BJ (cell line): ENCODE measurements at regions not wholly inside any gene's neighbourhood (a gene's known extent, or its start where the extent isn't known, plus 50 kb on each side); places are given as distances from the start of the nearest gene placed in this dataset.

Experiments used
- CTCF ChIA-PET: fragments of 350-600 bp; formaldehyde crosslinking; extraction: SDS; loops from one replicate; lab custom pipeline; 2021; ENCODE audit warnings: antibody characterized with exemption, inconsistent platforms; lab: Yijun Ruan, JAX
- POLR2A ChIA-PET: fragments of 300-600 bp; sonication (Branson Sonifier 250); formaldehyde crosslinking; extraction: SDS; loops from one replicate; lab custom pipeline; 2021; ENCODE audit warnings: antibody characterized with exemption; lab: Charles Lee
- DNase-seq: peaks from one replicate; pipeline ENCODE4 v3.0.0-alpha.2; 2011; ENCODE audit warnings: low read depth
- H3K27me3 ChIP-seq: 2 replicates; pipeline ENCODE4 v1.6.0; 2011; ENCODE audit warnings: low read length; ENCODE audit not compliant: control insufficient read depth, insufficient read depth
- H3K36me3 ChIP-seq: 2 replicates; pipeline ENCODE4 v1.5.1; 2011; ENCODE audit warnings: low read length; ENCODE audit not compliant: control insufficient read depth, insufficient read depth
- H3K4me3 ChIP-seq: 2 replicates; pipeline ENCODE4 v1.5.1; 2011; ENCODE audit warnings: low read depth, mild to moderate bottlenecking, control low read depth, low read length
- TF ChIP-seq, protein P1 (sequence below): IDR thresholded peaks from 2 replicates; pipeline ENCODE4 v1.5.1; 2011; ENCODE audit warnings: low read depth, mild to moderate bottlenecking, control low read depth, inconsistent platforms, low read length, moderate library complexity; ENCODE audit not compliant: insufficient read depth

DNA sequence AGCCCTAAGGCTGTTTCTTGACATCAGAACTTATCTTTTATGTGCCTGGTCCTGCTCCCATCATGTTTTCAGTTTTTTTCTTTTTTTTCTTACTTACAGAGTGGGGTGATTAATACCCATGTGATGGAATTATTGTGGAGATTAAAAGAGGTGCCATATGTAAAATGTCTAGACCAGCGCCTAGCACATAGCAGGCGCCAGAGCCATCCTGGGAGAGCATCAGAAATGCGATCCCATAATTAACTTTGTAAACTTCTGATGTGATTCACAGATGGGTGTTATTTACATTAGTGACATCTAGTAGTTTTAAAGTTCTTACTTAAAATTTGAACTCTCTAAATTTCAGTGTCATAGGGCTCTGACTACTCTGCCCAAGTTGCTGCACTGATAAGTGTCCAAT, 66.2 kb upstream of the PGRMC2 start:
- POLR2A ChIA-PET = interaction anchor here (1.0 kb wide), 1 partner anchor 39 kb away, joined by 3 read pairs; no protein-coding TSS in a partner anchor
- CTCF ChIA-PET = interaction anchor here (1.0 to 1.5 kb wide), 2 partner anchors 11 to 12 kb away, joined by 3 read pairs; no protein-coding TSS in a partner anchor
- no peak for DNase-seq
- Histone ChIP-seq H3K4me3 (no peak overlapping the region), H3K27me3 (no peaks in the 10 kb centered on the region), H3K36me3 (no peaks in the 10 kb centered on the region)
- TF ChIP-seq, protein P1, sequence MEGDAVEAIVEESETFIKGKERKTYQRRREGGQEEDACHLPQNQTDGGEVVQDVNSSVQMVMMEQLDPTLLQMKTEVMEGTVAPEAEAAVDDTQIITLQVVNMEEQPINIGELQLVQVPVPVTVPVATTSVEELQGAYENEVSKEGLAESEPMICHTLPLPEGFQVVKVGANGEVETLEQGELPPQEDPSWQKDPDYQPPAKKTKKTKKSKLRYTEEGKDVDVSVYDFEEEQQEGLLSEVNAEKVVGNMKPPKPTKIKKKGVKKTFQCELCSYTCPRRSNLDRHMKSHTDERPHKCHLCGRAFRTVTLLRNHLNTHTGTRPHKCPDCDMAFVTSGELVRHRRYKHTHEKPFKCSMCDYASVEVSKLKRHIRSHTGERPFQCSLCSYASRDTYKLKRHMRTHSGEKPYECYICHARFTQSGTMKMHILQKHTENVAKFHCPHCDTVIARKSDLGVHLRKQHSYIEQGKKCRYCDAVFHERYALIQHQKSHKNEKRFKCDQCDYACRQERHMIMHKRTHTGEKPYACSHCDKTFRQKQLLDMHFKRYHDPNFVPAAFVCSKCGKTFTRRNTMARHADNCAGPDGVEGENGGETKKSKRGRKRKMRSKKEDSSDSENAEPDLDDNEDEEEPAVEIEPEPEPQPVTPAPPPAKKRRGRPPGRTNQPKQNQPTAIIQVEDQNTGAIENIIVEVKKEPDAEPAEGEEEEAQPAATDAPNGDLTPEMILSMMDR = no peak

DNA sequence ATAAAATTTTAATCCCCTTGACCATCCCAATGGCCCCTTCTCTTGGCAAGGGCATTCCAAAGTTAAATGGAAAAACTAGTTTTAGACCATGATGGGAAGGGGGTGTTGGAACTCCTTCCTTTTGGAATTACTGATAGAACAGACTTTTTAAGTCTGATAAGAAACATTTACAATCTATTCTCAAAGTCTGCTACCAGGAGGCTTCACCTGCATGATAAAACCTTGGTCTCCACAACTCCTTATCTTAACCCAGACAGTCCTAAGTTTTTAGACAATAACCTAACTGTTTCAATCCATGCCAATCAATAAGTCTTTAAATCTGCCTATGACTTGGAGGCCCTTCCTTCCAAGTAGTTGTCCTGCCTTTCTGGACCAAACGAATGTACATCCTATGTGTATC, 63.9 kb upstream of the PGRMC2 start:
- Histone ChIP-seq H3K27me3 (no peaks in the 10 kb centered on the region), H3K4me3 (no peak overlapping the region), H3K36me3 (no peaks in the 10 kb centered on the region)
- ChIA-PET POLR2A (no interaction called here), CTCF (no interaction called here)
- TF ChIP-seq, protein P1 = no peak
- DNase-seq = no peak

DNA sequence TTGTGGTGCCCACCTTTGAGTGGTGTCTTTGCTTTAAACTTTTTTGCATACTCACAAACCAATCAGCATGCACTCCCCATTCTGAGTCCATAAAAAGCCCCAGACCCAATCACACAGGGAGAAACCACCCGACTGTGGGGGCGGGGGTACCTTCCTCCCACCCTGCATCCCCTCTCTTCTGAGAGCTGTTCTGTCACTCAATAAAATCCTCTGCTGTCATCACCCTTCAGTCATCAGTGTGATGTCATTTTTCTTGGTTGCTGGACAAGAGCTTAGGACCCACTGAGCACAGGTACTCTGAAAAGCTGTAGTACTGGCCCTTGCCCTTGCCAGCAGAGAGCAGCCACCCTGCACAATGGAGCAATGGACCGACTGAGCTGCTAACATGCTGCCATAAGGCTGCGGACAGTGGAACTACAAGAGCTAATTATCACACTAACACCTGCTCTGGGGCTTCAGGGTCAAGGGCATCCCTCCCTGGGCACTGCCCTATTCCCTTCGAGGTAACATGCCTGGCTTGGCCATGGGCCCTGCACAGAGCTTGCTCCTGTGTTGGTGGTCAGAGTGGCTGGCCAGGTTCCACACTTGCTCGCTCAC, 62.9 kb upstream of the PGRMC2 start:
- TF ChIP-seq, protein P1 = no peak
- ChIA-PET POLR2A (interaction anchor here (1.2 kb wide), 1 partner anchor 12 kb away, joined by 3 read pairs; no protein-coding TSS in a partner anchor), CTCF (interaction anchor here (1.6 kb wide), 1 partner anchor 12 kb away, joined by 3 read pairs; no protein-coding TSS in a partner anchor)
- H3K4me3 ChIP-seq = no peak overlapping the region
- H3K36me3 ChIP-seq = no peaks in the 10 kb centered on the region
- no peaks in the 10 kb centered on the region for H3K27me3 ChIP-seq
- DNase-seq = no peak

DNA sequence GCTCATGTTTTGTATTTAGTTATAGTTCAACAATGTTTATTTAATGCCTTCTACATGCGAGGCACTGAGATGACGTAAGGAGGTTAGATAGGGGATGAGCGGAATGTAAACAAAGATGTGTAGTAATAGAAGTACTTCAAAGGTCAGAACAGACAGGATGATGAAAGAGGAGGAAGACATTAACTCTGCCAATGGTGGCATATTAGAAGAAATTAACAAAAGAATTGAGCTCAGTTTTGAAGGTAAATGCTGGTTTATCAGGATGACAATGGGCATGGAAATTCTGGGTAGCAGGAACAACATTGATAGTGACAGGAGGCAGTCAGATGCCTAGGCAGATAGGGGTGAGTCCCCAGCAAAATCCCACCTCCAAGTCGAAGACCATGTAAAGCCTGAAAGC, 62.3 kb upstream of the PGRMC2 start:
- TF ChIP-seq, protein P1 = no peak

DNA sequence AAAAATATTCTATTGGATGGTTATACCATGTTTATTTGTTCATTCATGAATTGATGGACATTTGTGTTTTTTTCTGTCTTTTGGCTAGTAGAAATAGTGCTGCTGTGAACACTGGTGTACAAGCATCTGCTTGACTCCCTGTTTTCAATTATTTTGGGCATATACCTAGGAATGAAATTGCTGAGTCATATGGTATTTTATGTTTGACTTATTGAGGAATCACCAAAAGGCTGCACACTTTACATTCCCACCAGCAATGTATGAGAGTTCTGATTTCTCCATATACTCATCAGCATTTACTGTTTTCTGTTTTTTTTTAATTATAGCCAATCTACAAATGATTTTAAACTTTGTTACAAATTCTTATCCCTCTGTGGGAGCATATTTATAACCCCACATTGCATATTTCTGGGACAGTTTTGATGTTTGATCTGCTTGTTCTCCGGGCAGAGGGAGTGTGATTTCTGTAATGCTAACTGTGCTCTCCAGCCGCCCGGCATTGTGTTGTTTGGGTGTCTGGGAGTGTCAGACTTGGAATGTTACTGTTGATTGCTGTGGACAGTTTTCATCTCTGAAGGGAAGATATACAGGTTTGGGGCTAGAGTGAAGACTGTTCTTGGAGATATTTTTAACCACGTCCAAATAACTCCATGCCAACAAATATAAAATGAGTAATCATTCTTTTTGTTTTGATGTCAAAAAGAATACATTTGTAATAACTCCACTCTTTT, 60.5 kb upstream of the PGRMC2 start:
- ChIA-PET POLR2A (interaction anchor here (0.6 kb wide), 1 partner anchor 62 kb away, joined by 3 read pairs; no protein-coding TSS in a partner anchor), CTCF (interaction anchor here (1.5 kb wide), 1 partner anchor 65 kb away, joined by 3 read pairs; no protein-coding TSS in a partner anchor)
- no peak for DNase-seq

More for the DNA sequence above, 62.3 kb upstream of the PGRMC2 start:
- DNase-seq = no peak
- Histone ChIP-seq H3K36me3 (no peaks in the 10 kb centered on the region), H3K4me3 (no peak overlapping the region), H3K27me3 (no peaks in the 10 kb centered on the region)
- ChIA-PET CTCF (interaction anchor here (1.0 to 1.6 kb wide), 3 partner anchors 10 to 67 kb away, joined by 3 read pairs; no protein-coding TSS in a partner anchor), POLR2A (interaction anchor here (0.9 to 1.2 kb wide), 3 partner anchors 8 to 179 kb away, joined by 3 to 5 read pairs (median 3); no protein-coding TSS in a partner anchor)

More for the DNA sequence above, 60.5 kb upstream of the PGRMC2 start:
- Histone ChIP-seq H3K36me3 (no peaks in the 10 kb centered on the region), H3K4me3 (no peak overlapping the region), H3K27me3 (no peaks in the 10 kb centered on the region)
- TF ChIP-seq, protein P1 = no peak
